GM23338 (cell line): ENCODE measurements at regions not wholly inside any gene's neighbourhood (a gene's known extent, or its start where the extent isn't known, plus 50 kb on each side); places are given as distances from the start of the nearest gene placed in this dataset.

Experiments
- ATAC-seq: fragments of 200-7000 bp; cut with Tn5 transposase; 3 replicates; pipeline ENCODE4 v1.9.1; 2020
- DNase-seq: peaks from one replicate; pipeline ENCODE4 v3.0.0-alpha.2; 2015; ENCODE audit warnings: low spot score
- H2AFZ ChIP-seq: fragments of 200-600 bp; sonication (generic); 2 replicates; pipeline ENCODE4 v1.8.0; 2016; ENCODE audit warnings: antibody characterized with exemption, mild to moderate bottlenecking, moderate library complexity
- H3F3A ChIP-seq: fragments of 200-600 bp; sonication (generic); replicated peaks from 2 replicates; pipeline ENCODE4 v1.8.0; 2017; ENCODE audit warnings: antibody characterized with exemption, mixed run types, low read depth
- H3K27ac ChIP-seq: fragments of 200-600 bp; sonication (generic); 2 replicates; pipeline ENCODE4 v1.6.1; 2016; ENCODE audit warnings: low read depth
- H3K27me3 ChIP-seq: fragments of 200-600 bp; sonication (generic); 2 replicates; pipeline ENCODE4 v1.8.0; 2016; ENCODE audit warnings: mild to moderate bottlenecking, mixed run types, moderate library complexity; ENCODE audit not compliant: insufficient read depth
- H3K36me3 ChIP-seq: fragments of 200-600 bp; sonication (generic); 2 replicates; pipeline ENCODE4 v1.8.0; 2016; ENCODE audit warnings: mild to moderate bottlenecking; ENCODE audit not compliant: insufficient read depth
- H3K4me1 ChIP-seq: fragments of 200-600 bp; sonication (generic); 2 replicates; pipeline ENCODE4 v1.8.0; 2016; ENCODE audit warnings: mild to moderate bottlenecking, moderate library complexity; ENCODE audit not compliant: insufficient read depth
- H3K4me2 ChIP-seq: fragments of 200-600 bp; sonication (generic); 2 replicates; pipeline ENCODE4 v1.7.1; 2017; ENCODE audit warnings: mixed run types
- H3K4me3 ChIP-seq: fragments of 200-600 bp; sonication (generic); 2 replicates; pipeline ENCODE4 v1.6.1; 2016; ENCODE audit warnings: mixed run types
- H3K79me2 ChIP-seq: fragments of 200-600 bp; sonication (generic); replicated peaks from 2 replicates; pipeline ENCODE4 v1.8.0; 2017; ENCODE audit warnings: mild to moderate bottlenecking; ENCODE audit not compliant: insufficient read depth
- H3K9me2 ChIP-seq: fragments of 200-600 bp; sonication (generic); 2 replicates; pipeline ENCODE4 v1.8.0; 2017; ENCODE audit not compliant: insufficient read depth
- H4K20me1 ChIP-seq: fragments of 200-600 bp; sonication (generic); replicated peaks from 2 replicates; pipeline ENCODE4 v1.8.0; 2017; ENCODE audit warnings: mild to moderate bottlenecking; ENCODE audit not compliant: insufficient read depth
- H3K27ac Mint-ChIP-seq: 2 replicates; pipeline ENCODE4 v1.8.0; 2020; ENCODE audit warnings: inconsistent platforms, mild to moderate bottlenecking, moderate library complexity, mixed read lengths
- H3K27me3 Mint-ChIP-seq: 3 replicates; pipeline ENCODE4 v1.8.0; 2022; ENCODE audit warnings: low read depth, mild to moderate bottlenecking, moderate library complexity, mixed read lengths, inconsistent platforms; ENCODE audit not compliant: insufficient read depth, poor library complexity
- H3K36me3 Mint-ChIP-seq: 3 replicates; pipeline ENCODE4 v1.8.0; 2021; ENCODE audit warnings: low read depth, mild to moderate bottlenecking, inconsistent platforms, moderate library complexity, mixed read lengths
- H3K4me1 Mint-ChIP-seq: 3 replicates; pipeline ENCODE4 v1.8.0; 2020; ENCODE audit warnings: mild to moderate bottlenecking, inconsistent platforms, mixed read lengths
- H3K4me3 Mint-ChIP-seq: 3 replicates; pipeline ENCODE4 v1.8.0; 2021; ENCODE audit warnings: moderate library complexity, mild to moderate bottlenecking, inconsistent platforms, mixed read lengths
- H3K9me3 Mint-ChIP-seq: 3 replicates; pipeline ENCODE4 v1.8.0; 2020; ENCODE audit warnings: moderate library complexity, mild to moderate bottlenecking, inconsistent platforms, mixed read lengths
- JUNB ChIP-seq: IDR thresholded peaks from one replicate; pipeline ENCODE4 v1.6.1; 2016; ENCODE audit warnings: antibody characterized with exemption; ENCODE audit not compliant: unreplicated experiment
- ZNF114 ChIP-seq: fragments of 250-450 bp; sonication (Bioruptor Pico); IDR thresholded peaks from 2 replicates; pipeline ENCODE4 v1.5.0; 2020; ENCODE audit warnings: mild to moderate bottlenecking, moderate library complexity
- ZNF462 ChIP-seq: fragments of 250-450 bp; sonication (Bioruptor Pico); IDR thresholded peaks from 2 replicates; pipeline ENCODE4 v1.5.0; 2020; ENCODE audit warnings: mild to moderate bottlenecking, moderate library complexity
- TF ChIP-seq, protein P1 (sequence below): IDR thresholded peaks from one replicate; pipeline ENCODE4 v1.6.1; 2018; ENCODE audit warnings: antibody characterized with exemption; ENCODE audit not compliant: unreplicated experiment
- TF ChIP-seq, protein P2 (sequence below): IDR thresholded peaks from 2 replicates; pipeline ENCODE4 v1.6.1; 2016; ENCODE audit warnings: antibody characterized with exemption
- TF ChIP-seq, protein P3 (sequence below), 2 experiments: fragments of 200-600 bp in 1 of 2; sonication (generic) in 1 of 2; conservative IDR thresholded peaks; 2 replicates each; pipeline versions ENCODE4 v1.5.1 to v1.6.1; 2016 to 2017; ENCODE audit warnings: antibody characterized with exemption in 2 of 2, low read depth in 2 of 2, mild to moderate bottlenecking in 2 of 2, moderate library complexity in 1 of 2

DNA sequence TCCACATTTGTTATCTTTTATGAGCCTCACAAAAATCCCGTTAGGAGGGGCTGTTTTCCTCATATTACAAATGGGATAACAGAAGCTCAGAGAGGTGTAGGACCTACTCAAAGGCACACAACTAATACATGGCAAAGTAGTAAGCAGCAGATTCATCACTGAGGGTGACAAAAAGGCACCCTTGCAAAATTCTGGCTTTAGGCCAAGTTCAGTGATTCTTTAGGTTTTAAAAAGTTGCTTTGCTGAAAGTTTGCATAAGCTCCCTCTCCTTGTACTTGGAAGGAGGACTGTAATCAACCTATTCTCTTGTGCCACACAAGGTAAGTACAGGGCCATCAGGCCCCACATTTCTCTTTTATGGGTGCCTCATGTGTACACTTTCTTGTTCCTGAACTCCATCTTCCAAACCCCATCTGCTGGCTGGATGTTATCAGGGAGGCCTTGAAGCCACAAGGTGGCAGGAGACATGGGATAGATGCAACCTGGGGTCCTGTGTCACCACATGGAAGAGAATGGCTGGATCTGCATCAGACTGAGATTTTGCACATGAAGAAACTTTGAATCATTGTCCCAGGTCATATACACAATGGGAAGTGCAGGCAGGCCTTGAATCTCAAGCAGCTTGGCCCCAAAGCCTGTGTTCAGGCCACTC, 311.6 kb downstream of the MSX2 start (continued):
- TF ChIP-seq ZNF462 (CRISPR knock-in tag), result no peak

DNA sequence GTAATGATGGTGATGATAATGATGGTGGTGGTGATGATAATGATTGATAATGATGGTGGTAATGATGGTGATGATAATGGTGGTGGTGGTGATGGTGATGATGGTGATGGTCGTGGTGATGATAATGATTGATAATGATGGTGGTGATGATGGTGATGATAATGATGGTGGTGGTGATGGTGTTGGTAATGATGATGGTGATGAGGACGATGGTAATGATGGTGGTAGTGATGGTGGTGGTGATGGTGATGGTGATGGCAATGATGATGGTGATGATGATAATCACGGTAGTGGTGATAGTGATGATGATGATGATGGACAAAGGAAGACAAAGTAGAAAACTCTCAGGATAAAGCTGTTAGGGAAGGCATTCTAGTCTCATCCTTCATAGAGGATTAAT, 310.5 kb downstream of the MSX2 start:
- no peaks in the 10 kb centered on the region for H3K36me3 Mint-ChIP-seq
- H3K4me2 ChIP-seq, result no peak overlapping the region
- H3K27me3 ChIP-seq, result no peaks in the 10 kb centered on the region
- no peaks in the 10 kb centered on the region for H3K36me3 ChIP-seq
- no peaks in the 10 kb centered on the region for H3F3A ChIP-seq
- no peak overlapping the region for H3K27ac ChIP-seq
- H3K4me3 ChIP-seq, result no peak overlapping the region
- ATAC-seq (no peak), DNase-seq (no peak)
- peaks cover 14% of the 10 kb centered on the region; the same call in 1 of the 2 replicates for H3K9me2 ChIP-seq
- no peak overlapping the region for H2AFZ ChIP-seq
- H3K27me3 Mint-ChIP-seq, result peaks cover 6% of the 10 kb centered on the region
- no peak overlapping the region for H3K27ac Mint-ChIP-seq
- no peak overlapping the region for H3K4me3 Mint-ChIP-seq
- H3K4me1 Mint-ChIP-seq, result no peaks in the 10 kb centered on the region
- no peaks in the 10 kb centered on the region for H3K4me1 ChIP-seq
- H4K20me1 ChIP-seq, result no peaks in the 10 kb centered on the region
- H3K9me3 Mint-ChIP-seq, result 0 out of 3 replicates have a peak, but pooled peaks cover 2% of the 10 kb centered on the region
- no peaks in the 10 kb centered on the region for H3K79me2 ChIP-seq
- TF ChIP-seq JUNB (no peak), ZNF114 (CRISPR knock-in tag) (no peak)
- TF ChIP-seq, protein P1, sequence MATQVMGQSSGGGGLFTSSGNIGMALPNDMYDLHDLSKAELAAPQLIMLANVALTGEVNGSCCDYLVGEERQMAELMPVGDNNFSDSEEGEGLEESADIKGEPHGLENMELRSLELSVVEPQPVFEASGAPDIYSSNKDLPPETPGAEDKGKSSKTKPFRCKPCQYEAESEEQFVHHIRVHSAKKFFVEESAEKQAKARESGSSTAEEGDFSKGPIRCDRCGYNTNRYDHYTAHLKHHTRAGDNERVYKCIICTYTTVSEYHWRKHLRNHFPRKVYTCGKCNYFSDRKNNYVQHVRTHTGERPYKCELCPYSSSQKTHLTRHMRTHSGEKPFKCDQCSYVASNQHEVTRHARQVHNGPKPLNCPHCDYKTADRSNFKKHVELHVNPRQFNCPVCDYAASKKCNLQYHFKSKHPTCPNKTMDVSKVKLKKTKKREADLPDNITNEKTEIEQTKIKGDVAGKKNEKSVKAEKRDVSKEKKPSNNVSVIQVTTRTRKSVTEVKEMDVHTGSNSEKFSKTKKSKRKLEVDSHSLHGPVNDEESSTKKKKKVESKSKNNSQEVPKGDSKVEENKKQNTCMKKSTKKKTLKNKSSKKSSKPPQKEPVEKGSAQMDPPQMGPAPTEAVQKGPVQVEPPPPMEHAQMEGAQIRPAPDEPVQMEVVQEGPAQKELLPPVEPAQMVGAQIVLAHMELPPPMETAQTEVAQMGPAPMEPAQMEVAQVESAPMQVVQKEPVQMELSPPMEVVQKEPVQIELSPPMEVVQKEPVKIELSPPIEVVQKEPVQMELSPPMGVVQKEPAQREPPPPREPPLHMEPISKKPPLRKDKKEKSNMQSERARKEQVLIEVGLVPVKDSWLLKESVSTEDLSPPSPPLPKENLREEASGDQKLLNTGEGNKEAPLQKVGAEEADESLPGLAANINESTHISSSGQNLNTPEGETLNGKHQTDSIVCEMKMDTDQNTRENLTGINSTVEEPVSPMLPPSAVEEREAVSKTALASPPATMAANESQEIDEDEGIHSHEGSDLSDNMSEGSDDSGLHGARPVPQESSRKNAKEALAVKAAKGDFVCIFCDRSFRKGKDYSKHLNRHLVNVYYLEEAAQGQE, result no peak
- TF ChIP-seq, protein P2, sequence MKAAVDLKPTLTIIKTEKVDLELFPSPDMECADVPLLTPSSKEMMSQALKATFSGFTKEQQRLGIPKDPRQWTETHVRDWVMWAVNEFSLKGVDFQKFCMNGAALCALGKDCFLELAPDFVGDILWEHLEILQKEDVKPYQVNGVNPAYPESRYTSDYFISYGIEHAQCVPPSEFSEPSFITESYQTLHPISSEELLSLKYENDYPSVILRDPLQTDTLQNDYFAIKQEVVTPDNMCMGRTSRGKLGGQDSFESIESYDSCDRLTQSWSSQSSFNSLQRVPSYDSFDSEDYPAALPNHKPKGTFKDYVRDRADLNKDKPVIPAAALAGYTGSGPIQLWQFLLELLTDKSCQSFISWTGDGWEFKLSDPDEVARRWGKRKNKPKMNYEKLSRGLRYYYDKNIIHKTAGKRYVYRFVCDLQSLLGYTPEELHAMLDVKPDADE, result no peak
- TF ChIP-seq, protein P3, sequence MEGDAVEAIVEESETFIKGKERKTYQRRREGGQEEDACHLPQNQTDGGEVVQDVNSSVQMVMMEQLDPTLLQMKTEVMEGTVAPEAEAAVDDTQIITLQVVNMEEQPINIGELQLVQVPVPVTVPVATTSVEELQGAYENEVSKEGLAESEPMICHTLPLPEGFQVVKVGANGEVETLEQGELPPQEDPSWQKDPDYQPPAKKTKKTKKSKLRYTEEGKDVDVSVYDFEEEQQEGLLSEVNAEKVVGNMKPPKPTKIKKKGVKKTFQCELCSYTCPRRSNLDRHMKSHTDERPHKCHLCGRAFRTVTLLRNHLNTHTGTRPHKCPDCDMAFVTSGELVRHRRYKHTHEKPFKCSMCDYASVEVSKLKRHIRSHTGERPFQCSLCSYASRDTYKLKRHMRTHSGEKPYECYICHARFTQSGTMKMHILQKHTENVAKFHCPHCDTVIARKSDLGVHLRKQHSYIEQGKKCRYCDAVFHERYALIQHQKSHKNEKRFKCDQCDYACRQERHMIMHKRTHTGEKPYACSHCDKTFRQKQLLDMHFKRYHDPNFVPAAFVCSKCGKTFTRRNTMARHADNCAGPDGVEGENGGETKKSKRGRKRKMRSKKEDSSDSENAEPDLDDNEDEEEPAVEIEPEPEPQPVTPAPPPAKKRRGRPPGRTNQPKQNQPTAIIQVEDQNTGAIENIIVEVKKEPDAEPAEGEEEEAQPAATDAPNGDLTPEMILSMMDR (conservative IDR thresholded peaks at IDR 0.05; ENCODE audit: low read depth in 2 of 2), result no peak
